IMR-90 (cell line): ENCODE measurements at regions not wholly inside any gene's neighbourhood (a gene's known extent, or its start where the extent isn't known, plus 50 kb on each side); places are given as distances from the start of the nearest gene placed in this dataset.

ENCODE experiments used
- ATAC-seq: fragments of 200-7000 bp; cut with Tn5 transposase; 2 replicates; pipeline ENCODE4 v1.9.1; 2020; ENCODE audit warnings: low read depth, mild to moderate bottlenecking, moderate library complexity
- BruUV-seq: library from RNA; stranded (reverse); fragments of 400-500 nt; replicated peaks from 2 replicates; lab custom pipeline; 2021; lab: Mats Ljungman, UMichigan
- CTCF ChIA-PET: fragments of 300-600 bp; formaldehyde crosslinking; extraction: SDS; loops from one replicate; lab custom pipeline; 2021; ENCODE audit warnings: antibody characterized with exemption; lab: Yijun Ruan, JAX
- POLR2A ChIA-PET: fragments of 300-600 bp; sonication (Branson Sonifier 250); formaldehyde crosslinking; loops from one replicate; lab custom pipeline; 2022; ENCODE audit warnings: antibody characterized with exemption; ENCODE audit not compliant: unreplicated experiment; lab: Charles Lee
- DNase-seq: peaks from one replicate; pipeline ENCODE4 v3.0.0; 2013
- H2AFZ ChIP-seq: replicated peaks from 2 replicates; pipeline ENCODE3; 2013; ENCODE audit warnings: low read length, mild to moderate bottlenecking; ENCODE audit not compliant: poor library complexity
- H2AK5ac ChIP-seq: 2 replicates; pipeline ENCODE4 v1.6.1; 2013; ENCODE audit warnings: low read depth, low read length, inconsistent platforms
- H2AK9ac ChIP-seq: replicated peaks from 2 replicates; pipeline ENCODE3; 2013; ENCODE audit warnings: mild to moderate bottlenecking, low read depth, low read length, moderate library complexity; ENCODE audit not compliant: poor library complexity
- H2BK120ac ChIP-seq: 2 replicates; pipeline ENCODE4 v1.6.1; 2013; ENCODE audit warnings: low read depth, low read length, inconsistent platforms
- H2BK15ac ChIP-seq: 3 replicates; pipeline ENCODE4 v1.6.1; 2013; ENCODE audit warnings: low read depth, low read length, inconsistent platforms
- H2BK20ac ChIP-seq: 2 replicates; pipeline ENCODE4 v1.6.1; 2013; ENCODE audit warnings: low read depth, mild to moderate bottlenecking, inconsistent platforms, low read length, moderate library complexity
- H2BK5ac ChIP-seq: 2 replicates; pipeline ENCODE4 v1.6.1; 2013; ENCODE audit warnings: mild to moderate bottlenecking, low read depth, low read length, inconsistent platforms; ENCODE audit not compliant: poor library complexity, severe bottlenecking
- H3K14ac ChIP-seq: replicated peaks from 2 replicates; pipeline ENCODE4 v1.6.1; 2013; ENCODE audit warnings: low read depth, low read length, inconsistent platforms
- H3K18ac ChIP-seq: 2 replicates; pipeline ENCODE4 v1.6.1; 2013; ENCODE audit warnings: low read depth, low read length, control low read depth
- H3K23ac ChIP-seq: 2 replicates; pipeline ENCODE4 v1.6.1; 2013; ENCODE audit warnings: low read depth, low read length, inconsistent platforms
- H3K27ac ChIP-seq: 2 replicates; pipeline ENCODE4 v1.5.1; 2013; ENCODE audit warnings: mild to moderate bottlenecking, control low read depth, low read length; ENCODE audit not compliant: insufficient read depth
- H3K27me3 ChIP-seq: 2 replicates; pipeline ENCODE4 v1.6.1; 2013; ENCODE audit warnings: low read length; ENCODE audit not compliant: control insufficient read depth, insufficient read depth
- H3K36me3 ChIP-seq: 2 replicates; pipeline ENCODE4 v1.6.1; 2013; ENCODE audit warnings: low read length, mixed read lengths; ENCODE audit not compliant: control insufficient read depth, insufficient read depth
- H3K4ac ChIP-seq: 2 replicates; pipeline ENCODE4 v1.6.1; 2013; ENCODE audit warnings: low read depth, low read length, inconsistent platforms
- H3K4me1 ChIP-seq: 2 replicates; pipeline ENCODE4 v1.6.1; 2013; ENCODE audit warnings: low read length, mixed read lengths; ENCODE audit not compliant: control insufficient read depth, insufficient read depth
- H3K4me2 ChIP-seq: 2 replicates; pipeline ENCODE4 v1.6.1; 2013; ENCODE audit warnings: low read depth, mild to moderate bottlenecking, control low read depth, low read length, moderate library complexity
- H3K4me3 ChIP-seq: 2 replicates; pipeline ENCODE4 v1.5.1; 2013; ENCODE audit warnings: low read depth, mild to moderate bottlenecking, control low read depth, low read length, moderate library complexity; ENCODE audit not compliant: insufficient read depth
- H3K56ac ChIP-seq: 2 replicates; pipeline ENCODE4 v1.6.1; 2013; ENCODE audit warnings: low read length, inconsistent platforms; ENCODE audit not compliant: insufficient read depth; ENCODE audit errors: extremely low read depth
- H3K79me1 ChIP-seq, 2 experiments: 2 replicates each; pipeline ENCODE4 v1.6.1; 2013; ENCODE audit warnings: low read length in 2 of 2, inconsistent platforms in 1 of 2, low read depth in 1 of 2
- H3K9ac ChIP-seq: 2 replicates; pipeline ENCODE4 v1.6.1; 2013; ENCODE audit warnings: low read depth, low read length, control low read depth
- H3K9me1 ChIP-seq: 2 replicates; pipeline ENCODE4 v1.6.1; 2013; ENCODE audit warnings: low read length, inconsistent platforms; ENCODE audit not compliant: insufficient read depth
- H3K9me3 ChIP-seq: 2 replicates; pipeline ENCODE4 v1.6.1; 2013; ENCODE audit warnings: low read length; ENCODE audit not compliant: control insufficient read depth, insufficient read depth
- H4K20me1 ChIP-seq: 2 replicates; pipeline ENCODE4 v1.6.1; 2013; ENCODE audit warnings: low read length, inconsistent platforms; ENCODE audit not compliant: insufficient read depth
- H4K5ac ChIP-seq: 2 replicates; pipeline ENCODE4 v1.6.1; 2013; ENCODE audit warnings: mild to moderate bottlenecking, low read depth, low read length, control low read depth
- H4K8ac ChIP-seq, 2 experiments: 2 replicates each; pipeline ENCODE4 v1.6.1; 2013; ENCODE audit warnings: low read depth in 2 of 2, low read length in 2 of 2, control low read depth in 1 of 2, inconsistent platforms in 1 of 2
- H4K91ac ChIP-seq: 2 replicates; pipeline ENCODE4 v1.6.1; 2013; ENCODE audit warnings: low read depth, low read length, inconsistent platforms; ENCODE audit not compliant: insufficient read depth
- RAD21 ChIP-seq: IDR thresholded peaks from 2 replicates; pipeline ENCODE4 v1.6.1; 2012; ENCODE audit warnings: low read length, improper control_type of control experiment
- SMC3 ChIP-seq: fragments of 150-350 bp; IDR thresholded peaks from 2 replicates; pipeline ENCODE4 v1.6.1; 2016; ENCODE audit warnings: low read depth, mild to moderate bottlenecking, antibody characterized with exemption, low read length, moderate library complexity
- WGBS, 2 experiments: methylation state at CpG; one replicate each; pipeline versions ENCODE4 v1.1.5 to v1.1.7; 2013; ENCODE audit warnings: missing lambda C conversion rate in 2 of 2; ENCODE audit not compliant: insufficient read length in 1 of 2; ENCODE audit errors: extremely low coverage in 2 of 2; 5-methylcytosine and 5-hydroxymethylcytosine counted together
- dilution Hi-C: fragments of 300-500 bp; cut with HindIII; formaldehyde crosslinking; loops from one replicate; pipeline ENCODE4 v1.14.3; 2018; ENCODE audit warnings: low sequenced_read_pairs; ENCODE audit not compliant: unreplicated experiment
- in situ Hi-C: fragments of 300-500 bp; cut with MboI; formaldehyde crosslinking; loops from 3 replicates; pipeline ENCODE4 v1.14.3; 2019; ENCODE audit warnings: low sequenced_read_pairs, inconsistent platforms, mixed read lengths
- intact Hi-C: fragments of 100-400 bp; cut with micrococcal nuclease; formaldehyde crosslinking; loops from 2 replicates; pipeline ENCODE4 v1.10.0; 2022

DNA sequence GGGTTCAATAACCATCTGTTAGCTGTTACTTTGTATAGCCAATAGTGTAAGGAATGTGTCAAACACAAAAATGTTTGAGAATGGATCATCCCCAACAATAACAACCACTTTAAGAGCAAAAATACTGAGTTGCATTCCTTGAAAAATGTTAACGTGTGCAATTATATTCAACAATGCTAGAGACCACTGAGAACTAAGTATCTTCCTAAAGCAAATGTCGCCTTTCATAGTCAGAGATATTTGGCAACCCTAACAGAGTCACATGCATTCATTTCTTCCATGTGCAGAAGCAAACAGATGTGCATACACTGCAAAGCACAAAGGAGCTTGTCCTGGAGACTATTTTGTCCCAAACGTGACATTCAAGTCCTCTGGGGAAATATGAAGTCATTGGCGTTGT, 448.6 kb downstream of the GJA1 start:
- intact Hi-C loops, result loop anchor here (10.0 kb wide), 1 partner anchor 131 kb away; no protein-coding TSS in a partner anchor
- TF ChIP-seq SMC3 (no peak), RAD21 (no peak)

More for the DNA sequence above, 448.6 kb downstream of the GJA1 start:
- Histone ChIP-seq H3K4me1 (peaks cover 17% of the 10 kb centered on the region), H4K8ac (0 out of 4 replicates have a peak overlapping the region, but pooled peaks of 1 of the 2 experiments have one; percentile 0), H2BK5ac (no peak overlapping the region), H4K20me1 (no peaks in the 10 kb centered on the region), H3K23ac (no peak overlapping the region), H3K27ac (no peak overlapping the region), H3K9me1 (0 out of 2 replicates have a peak, but pooled peaks cover 3% of the 10 kb centered on the region), H2BK120ac (no peak overlapping the region), H4K5ac (no peak overlapping the region), H3K4me3 (no peak overlapping the region), H2AFZ (no peak overlapping the region), H3K4me2 (no peak overlapping the region), H3K14ac (no peak overlapping the region), H2AK5ac (peak overlapping the region; percentile 27; the same call in 1 of the 2 replicates), H3K18ac (peak overlapping the region; percentile 55; the same call in 1 of the 2 replicates), H3K56ac (no peak overlapping the region), H2BK15ac (peak overlapping the region; percentile 36; the same call in 1 of the 3 replicates), H3K27me3 (no peaks in the 10 kb centered on the region), H3K9ac (no peak overlapping the region), H4K91ac (no peak overlapping the region), H3K4ac (no peak overlapping the region), H2AK9ac (no peak overlapping the region), H3K36me3 (no peaks in the 10 kb centered on the region), H3K9me3 (no peaks in the 10 kb centered on the region), H2BK20ac (0 out of 2 replicates have a peak overlapping the region, but pooled peaks have one; percentile 0), H3K79me1 (no peaks in the 10 kb centered on the region)
- BruUV-seq, result no TSS peak
- in situ Hi-C loops, result no loop called here
- dilution Hi-C loops, result no loop called here
- CTCF ChIA-PET, result no interaction called here
- POLR2A ChIA-PET, result no interaction called here
- no CpG with 5 or more reads among the region's 4 CpGs for WGBS, 2 experiments
- no peak for DNase-seq
- no peak for ATAC-seq
